A673 (cell line): ENCODE measurements at regions not wholly inside any gene's neighbourhood (a gene's known extent, or its start where the extent isn't known, plus 50 kb on each side); places are given as distances from the start of the nearest gene placed in this dataset.
"Not testable (repeated sequence)": the region's sequence is repeated elsewhere in the genome, so short reads cannot be mapped to it uniquely, and the experiment has no call there.

Experiments used
- BruUV-seq: library from RNA; stranded (reverse); fragments of 400-500 nt; replicated peaks from 2 replicates; lab custom pipeline; 2021; lab: Mats Ljungman, UMichigan
- CTCF ChIA-PET: fragments of 300-600 bp; sonication (Branson Sonifier 250); formaldehyde crosslinking; loops from one replicate; lab custom pipeline; 2022; ENCODE audit warnings: antibody characterized with exemption; lab: Charles Lee
- POLR2A ChIA-PET: fragments of 300-600 bp; sonication (Branson Sonifier 250); formaldehyde crosslinking; loops from one replicate; lab custom pipeline; 2022; ENCODE audit warnings: antibody characterized with exemption; ENCODE audit not compliant: low non-redundant PET; lab: Charles Lee
- DNase-seq: peaks from one replicate; pipeline ENCODE4 v3.0.0-alpha.2; 2015; ENCODE audit warnings: low spot score
- H3K27ac ChIP-seq: fragments of 200-600 bp; sonication (generic); 2 replicates; pipeline ENCODE4 v1.5.1; 2016; ENCODE audit warnings: mixed run types, low read depth, mild to moderate bottlenecking, mixed read lengths, antibody characterized with exemption, low read length; ENCODE audit not compliant: poor library complexity, severe bottlenecking
- H3K27me3 ChIP-seq: fragments of 200-600 bp; sonication (generic); replicated peaks from 2 replicates; pipeline ENCODE4 v1.6.1; 2017; ENCODE audit warnings: mixed run types, low read depth, mild to moderate bottlenecking, mixed read lengths, antibody characterized with exemption, low read length; ENCODE audit not compliant: insufficient read depth, poor library complexity
- H3K36me3 ChIP-seq: fragments of 200-600 bp; sonication (generic); 2 replicates; pipeline ENCODE4 v1.6.1; 2016; ENCODE audit warnings: mixed run types, mild to moderate bottlenecking, mixed read lengths, antibody characterized with exemption, low read length; ENCODE audit not compliant: insufficient read depth, poor library complexity, severe bottlenecking
- H3K4me1 ChIP-seq: fragments of 200-600 bp; sonication (generic); 2 replicates; pipeline ENCODE4 v1.6.1; 2017; ENCODE audit warnings: mixed run types, mild to moderate bottlenecking, mixed read lengths, antibody characterized with exemption, low read length; ENCODE audit not compliant: insufficient read depth, poor library complexity, severe bottlenecking
- H3K4me3 ChIP-seq: fragments of 200-600 bp; sonication (generic); 2 replicates; pipeline ENCODE4 v1.5.1; 2016; ENCODE audit warnings: low read depth, mixed run types, mild to moderate bottlenecking, mixed read lengths, low read length; ENCODE audit not compliant: poor library complexity, severe bottlenecking
- H3K9me3 ChIP-seq: fragments of 200-600 bp; sonication (generic); 2 replicates; pipeline ENCODE4 v1.6.1; 2016; ENCODE audit warnings: mixed run types, low read depth, mild to moderate bottlenecking, mixed read lengths, antibody characterized with exemption, low read length; ENCODE audit not compliant: poor library complexity, severe bottlenecking
- CTCF ChIP-seq: fragments of 300-800, 200-600 bp; sonication (generic); conservative IDR thresholded peaks from 2 replicates; pipeline ENCODE4 v1.5.1; 2017; ENCODE audit warnings: low read depth, mild to moderate bottlenecking, antibody characterized with exemption, low read length, moderate library complexity, mixed read lengths
- EZH2 ChIP-seq: fragments of 200-600 bp; sonication (generic); IDR thresholded peaks from 2 replicates; pipeline ENCODE4 v1.6.1; 2017; ENCODE audit warnings: borderline replicate concordance, low read depth, mild to moderate bottlenecking, mixed read lengths, antibody characterized with exemption, low read length; ENCODE audit not compliant: poor library complexity, severe bottlenecking
- intact Hi-C: fragments of 100-400 bp; cut with micrococcal nuclease; formaldehyde crosslinking; loops from one replicate; pipeline ENCODE4 v1.10.0; 2022; ENCODE audit not compliant: unreplicated experiment

DNA sequence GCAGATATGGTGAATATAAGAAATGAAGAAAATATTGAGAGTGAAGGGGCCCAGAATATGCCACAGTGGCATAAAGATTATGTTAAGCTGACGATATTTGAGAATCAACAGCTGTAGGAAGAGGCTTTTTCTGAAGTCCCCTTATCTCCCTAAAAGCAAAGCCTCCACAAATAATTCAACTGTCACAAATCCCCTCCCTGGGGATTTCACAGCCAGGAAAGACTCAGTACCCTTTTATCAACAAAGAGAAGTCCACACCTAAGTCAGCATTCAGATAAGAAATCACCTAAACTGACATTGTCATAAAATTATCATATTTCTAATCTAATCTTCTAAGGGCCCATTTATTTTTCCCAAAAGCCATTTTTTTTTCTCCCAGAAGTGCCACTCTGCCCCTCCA, 284.9 kb upstream of the VWC2 start:
- TF ChIP-seq CTCF, result no peak
- TF ChIP-seq EZH2, result no peak
- Histone ChIP-seq H3K9me3 (peaks cover 13% of the 10 kb centered on the region), H3K4me1 (no peaks in the 10 kb centered on the region), H3K27me3 (no peaks in the 10 kb centered on the region), H3K36me3 (no peaks in the 10 kb centered on the region), H3K27ac (no peak overlapping the region), H3K4me3 (no peak overlapping the region)
- ChIA-PET POLR2A (no interaction called here), CTCF (no interaction called here)
- no peak for DNase-seq
- BruUV-seq, result no TSS peak
- intact Hi-C loops, result no loop called here

GRCh38 chr7:49497471-49497870, 276.0 kb upstream of the VWC2 start:
- TF ChIP-seq EZH2 (no peak), CTCF (no peak)
- Histone ChIP-seq H3K27ac (no peak overlapping the region), H3K9me3 (peaks cover 11% of the 10 kb centered on the region), H3K27me3 (no peaks in the 10 kb centered on the region), H3K36me3 (no peaks in the 10 kb centered on the region), H3K4me3 (no peak overlapping the region), H3K4me1 (no peaks in the 10 kb centered on the region)
- CTCF ChIA-PET, result no interaction called here
- DNase-seq, result no peak
- BruUV-seq, result no TSS peak
- POLR2A ChIA-PET, result no interaction called here
- intact Hi-C loops, result no loop called here

GRCh38 chr7:49500741-49501140, 272.7 kb upstream of the VWC2 start:
- no TSS peak for BruUV-seq
- CTCF ChIA-PET, result no interaction called here
- no peak for TF ChIP-seq CTCF

GRCh38 chr7:49507206-49507605, 266.2 kb upstream of the VWC2 start:
- CTCF ChIA-PET, intact Hi-C loops, POLR2A ChIA-PET, H3K4me3 ChIP-seq, H3K36me3 ChIP-seq, H3K27ac ChIP-seq, BruUV-seq, H3K9me3 ChIP-seq, H3K4me1 ChIP-seq, H3K27me3 ChIP-seq, DNase-seq: not testable (repeated sequence)

More at GRCh38 chr7:49500741-49501140, 272.7 kb upstream of the VWC2 start:
- H3K9me3 ChIP-seq, result peaks cover 7% of the 10 kb centered on the region
- H3K4me1 ChIP-seq, result no peaks in the 10 kb centered on the region
- POLR2A ChIA-PET, result no interaction called here
- no peaks in the 10 kb centered on the region for H3K27me3 ChIP-seq
- H3K4me3 ChIP-seq, result no peak overlapping the region
- no peak for DNase-seq
- no peak overlapping the region for H3K27ac ChIP-seq
- intact Hi-C loops, result no loop called here
- no peaks in the 10 kb centered on the region for H3K36me3 ChIP-seq
